ENCODE measurements at regions not wholly inside any gene's neighbourhood (a gene's known extent, or its start where the extent isn't known, plus 50 kb on each side); places are given as distances from the start of the nearest gene placed in this dataset.

GRCh38 chr11:27218421-27219038 lies 144.5 kb downstream of the CCDC34 start:
- Mint-ChIP-seq H3K27me3 (ENCODE audit: insufficient read depth) (0 out of 2 replicates have a peak, but pooled peaks cover 3% of the 10 kb centered on the region), H3K4me3 (peak overlapping the region; percentile 51), H3K36me3 (ENCODE audit: low read depth) (no peaks in the 10 kb centered on the region), H3K9me3 (no peaks in the 10 kb centered on the region), H3K4me1 (ENCODE audit: low read depth) (peaks cover 59% of the 10 kb centered on the region), H3K27ac (peak overlapping the region; percentile 93)
- no peak for TF ChIP-seq CTCF (IDR thresholded peaks at IDR 0.05)
- peak; percentile 95 for DNase-seq

GRCh38 chr11:27217948-27218420 lies 145.0 kb downstream of the CCDC34 start:
- peak overlapping the region; percentile 93 for H3K27ac Mint-ChIP-seq
- TF ChIP-seq CTCF (IDR thresholded peaks at IDR 0.05), result no peak
- no peaks in the 10 kb centered on the region for H3K36me3 Mint-ChIP-seq (ENCODE audit: low read depth)
- H3K27me3 Mint-ChIP-seq (ENCODE audit: insufficient read depth), result 0 out of 2 replicates have a peak, but pooled peaks cover 3% of the 10 kb centered on the region
- H3K4me3 Mint-ChIP-seq, result peak overlapping the region; percentile 51
- H3K9me3 Mint-ChIP-seq, result no peaks in the 10 kb centered on the region
- H3K4me1 Mint-ChIP-seq (ENCODE audit: low read depth), result peaks cover 65% of the 10 kb centered on the region
- DNase-seq, result peak; percentile 82

GRCh38 chr11:27217496-27217895 lies 145.5 kb downstream of the CCDC34 start:
- Mint-ChIP-seq H3K27ac (peak overlapping the region; percentile 93), H3K4me1 (ENCODE audit: low read depth) (peaks cover 69% of the 10 kb centered on the region), H3K36me3 (ENCODE audit: low read depth) (no peaks in the 10 kb centered on the region), H3K9me3 (no peaks in the 10 kb centered on the region), H3K27me3 (ENCODE audit: insufficient read depth) (0 out of 2 replicates have a peak, but pooled peaks cover 3% of the 10 kb centered on the region), H3K4me3 (peak overlapping the region; percentile 51; the same call in 1 of the 2 replicates)
- no peak for TF ChIP-seq CTCF (IDR thresholded peaks at IDR 0.05)
- no peak for DNase-seq

- 0 out of 2 replicates have a peak, but pooled peaks cover 3% of the 10 kb centered on the region for H3K27me3 Mint-ChIP-seq (ENCODE audit: insufficient read depth)
- H3K9me3 Mint-ChIP-seq, result no peaks in the 10 kb centered on the region
- TF ChIP-seq CTCF (IDR thresholded peaks at IDR 0.05), result no peak
- H3K36me3 Mint-ChIP-seq (ENCODE audit: low read depth), result no peaks in the 10 kb centered on the region
- no peak for DNase-seq
- H3K27ac Mint-ChIP-seq, result peak overlapping the region; percentile 93
- peaks cover 79% of the 10 kb centered on the region for H3K4me1 Mint-ChIP-seq (ENCODE audit: low read depth)
- H3K4me3 Mint-ChIP-seq, result no peak overlapping the region; the same call in 1 of the 2 replicates
Measured at GRCh38 chr11:27216270-27217149, 146.5 kb downstream of the CCDC34 start.

GRCh38 chr11:27215471-27216269 lies 147.3 kb downstream of the CCDC34 start:
- Mint-ChIP-seq H3K27me3 (ENCODE audit: insufficient read depth) (0 out of 2 replicates have a peak, but pooled peaks cover 3% of the 10 kb centered on the region), H3K4me3 (no peak overlapping the region), H3K27ac (peak overlapping the region; percentile 47; the same call in 1 of the 2 replicates), H3K4me1 (ENCODE audit: low read depth) (peaks cover 86% of the 10 kb centered on the region), H3K36me3 (ENCODE audit: low read depth) (no peaks in the 10 kb centered on the region), H3K9me3 (no peaks in the 10 kb centered on the region)
- TF ChIP-seq CTCF (IDR thresholded peaks at IDR 0.05), result no peak
- no peak for DNase-seq
